Activated CD8-positive, alpha-beta memory T cell treated with anti-CD3 and anti-CD28 coated beads, Interleukin-2, amount 10 ng/mL, durations not matched to agents 7 days and 5 days (primary cell): ENCODE measurements at regions not wholly inside any gene's neighbourhood (a gene's known extent, or its start where the extent isn't known, plus 50 kb on each side); places are given as distances from the start of the nearest gene placed in this dataset.

ENCODE experiments used
- ATAC-seq: fragments of 150-1000 bp; cut with Tn5 transposase; one replicate; pipeline ENCODE4 v1.10.0; 2021; ENCODE audit warnings: moderate library complexity
- CTCF ChIA-PET: fragments of 350-600 bp; sonication (Branson Sonifier 250); formaldehyde crosslinking; loops from one replicate; lab custom pipeline; 2021; ENCODE audit warnings: antibody characterized with exemption; lab: Charles Lee
- DNase-seq: peaks from one replicate; pipeline ENCODE4 v3.0.0-alpha.2; 2020
- H3K27ac Mint-ChIP-seq: one replicate; pipeline ENCODE4 v1.8.0; 2021; ENCODE audit warnings: mild to moderate bottlenecking, mixed read lengths
- H3K27me3 Mint-ChIP-seq: one replicate; pipeline ENCODE4 v1.8.0; 2021; ENCODE audit warnings: mixed read lengths
- H3K36me3 Mint-ChIP-seq: one replicate; pipeline ENCODE4 v1.8.0; 2021; ENCODE audit warnings: mild to moderate bottlenecking, mixed read lengths
- H3K4me1 Mint-ChIP-seq: one replicate; pipeline ENCODE4 v1.8.0; 2021; ENCODE audit warnings: mixed read lengths
- H3K4me3 Mint-ChIP-seq: one replicate; pipeline ENCODE4 v1.8.0; 2021; ENCODE audit warnings: mild to moderate bottlenecking, moderate library complexity, mixed read lengths
- H3K9me3 Mint-ChIP-seq: one replicate; pipeline ENCODE4 v1.8.0; 2022; ENCODE audit warnings: low read depth, mixed read lengths

DNA sequence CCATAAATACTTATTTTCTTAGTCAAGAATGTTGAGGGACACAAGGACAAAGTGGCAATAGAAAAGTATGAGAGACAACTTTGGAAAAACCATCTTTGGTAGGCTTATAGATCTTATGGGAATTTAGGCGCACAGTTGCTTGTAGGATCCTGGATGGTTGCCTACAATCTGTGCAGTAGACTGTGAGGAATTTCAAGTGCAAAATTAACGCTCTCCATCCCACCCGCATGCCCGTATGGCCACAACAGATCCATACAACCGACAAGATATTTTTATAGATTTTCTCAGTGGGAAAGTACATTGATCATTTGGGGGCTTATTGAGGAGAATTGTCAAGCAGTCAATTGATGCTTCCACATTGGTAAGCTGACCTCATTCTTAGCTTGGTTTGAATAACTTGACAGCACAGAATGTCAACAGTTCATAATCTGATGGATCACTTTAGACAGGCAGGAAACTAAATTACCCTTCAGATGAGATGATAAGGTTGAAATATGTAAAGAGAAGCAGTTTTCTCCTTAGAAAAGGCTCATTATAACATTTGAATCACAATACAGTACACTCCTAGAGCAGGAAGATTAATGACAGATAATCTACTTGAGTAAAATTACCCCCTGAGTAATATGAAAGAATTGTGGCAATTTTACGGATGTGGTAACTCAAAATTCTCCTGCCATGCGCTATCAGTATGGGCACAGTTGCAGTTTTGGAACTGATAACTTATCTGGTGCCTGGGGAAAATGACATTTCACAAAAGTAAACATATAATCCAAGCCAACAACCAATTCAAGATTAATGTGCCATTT, 479.7 kb downstream of the KIF20B start:
- ATAC-seq (no peak), DNase-seq (no peak)
- Mint-ChIP-seq H3K9me3 (peaks cover 2% of the 10 kb centered on the region), H3K27me3 (no peaks in the 10 kb centered on the region), H3K27ac (no peak overlapping the region), H3K4me1 (no peaks in the 10 kb centered on the region), H3K36me3 (no peaks in the 10 kb centered on the region), H3K4me3 (no peak overlapping the region)
- CTCF ChIA-PET, result no interaction called here

DNA sequence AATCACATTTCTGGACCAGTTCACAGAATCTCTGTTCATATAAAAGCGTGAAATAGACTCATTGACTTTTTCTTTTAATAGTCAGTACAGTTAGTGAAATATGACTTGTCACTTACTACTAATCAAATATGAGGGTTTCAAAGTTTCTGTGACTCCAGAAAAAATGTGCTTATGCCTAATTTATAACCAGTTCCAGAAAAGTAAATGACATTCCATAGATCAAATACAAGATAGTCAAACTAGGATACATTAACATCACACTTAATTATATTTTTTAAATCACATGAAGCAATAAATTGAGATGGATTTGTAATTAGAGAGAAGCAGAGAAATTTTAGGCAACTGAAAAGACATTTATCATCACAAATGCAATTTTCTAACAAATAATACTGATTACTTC, 491.4 kb downstream of the KIF20B start:
- ATAC-seq (no peak), DNase-seq (no peak)
- Mint-ChIP-seq H3K4me3 (no peak overlapping the region), H3K27me3 (no peaks in the 10 kb centered on the region), H3K36me3 (no peaks in the 10 kb centered on the region), H3K27ac (no peak overlapping the region), H3K4me1 (no peaks in the 10 kb centered on the region), H3K9me3 (no peaks in the 10 kb centered on the region)
- CTCF ChIA-PET, result no interaction called here

DNA sequence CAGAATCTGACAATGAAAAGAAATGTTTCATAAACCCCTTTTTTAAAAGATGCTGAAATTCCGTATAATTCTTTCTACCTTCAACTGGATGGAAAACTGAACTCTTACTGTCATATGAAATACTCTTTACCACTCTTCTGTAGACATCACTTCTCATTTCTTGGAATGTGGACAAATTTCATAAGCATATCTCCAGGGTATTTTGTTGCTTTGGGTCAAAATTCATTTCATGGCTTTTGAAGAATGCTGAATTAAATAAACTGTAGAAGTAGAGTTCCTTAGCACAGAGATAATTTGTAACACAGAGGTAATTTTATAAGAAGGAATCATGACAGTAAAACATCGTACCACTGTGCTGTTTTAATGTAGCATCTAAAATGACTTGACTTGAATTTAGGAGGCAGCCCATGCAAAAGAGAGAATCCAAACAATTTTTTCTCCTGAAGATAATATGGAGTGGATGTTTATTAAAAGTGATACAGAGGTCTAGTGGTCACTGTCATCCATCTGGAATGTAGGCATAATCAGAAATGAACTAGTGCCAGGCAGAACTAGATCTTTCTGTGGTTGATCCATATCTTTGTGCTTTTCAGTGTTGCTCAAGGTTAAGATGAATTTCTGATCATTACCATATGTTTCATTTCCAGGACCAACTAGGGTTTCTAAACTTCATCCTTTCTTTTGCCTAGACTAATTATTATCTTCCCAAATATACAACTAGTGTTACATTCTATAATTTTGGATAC, 492.0 kb downstream of the KIF20B start:
- CTCF ChIA-PET, result no interaction called here
- ATAC-seq (no peak), DNase-seq (no peak)
- Mint-ChIP-seq H3K27me3 (no peaks in the 10 kb centered on the region), H3K4me1 (no peaks in the 10 kb centered on the region), H3K4me3 (no peak overlapping the region), H3K9me3 (no peaks in the 10 kb centered on the region), H3K36me3 (no peaks in the 10 kb centered on the region), H3K27ac (no peak overlapping the region)

DNA sequence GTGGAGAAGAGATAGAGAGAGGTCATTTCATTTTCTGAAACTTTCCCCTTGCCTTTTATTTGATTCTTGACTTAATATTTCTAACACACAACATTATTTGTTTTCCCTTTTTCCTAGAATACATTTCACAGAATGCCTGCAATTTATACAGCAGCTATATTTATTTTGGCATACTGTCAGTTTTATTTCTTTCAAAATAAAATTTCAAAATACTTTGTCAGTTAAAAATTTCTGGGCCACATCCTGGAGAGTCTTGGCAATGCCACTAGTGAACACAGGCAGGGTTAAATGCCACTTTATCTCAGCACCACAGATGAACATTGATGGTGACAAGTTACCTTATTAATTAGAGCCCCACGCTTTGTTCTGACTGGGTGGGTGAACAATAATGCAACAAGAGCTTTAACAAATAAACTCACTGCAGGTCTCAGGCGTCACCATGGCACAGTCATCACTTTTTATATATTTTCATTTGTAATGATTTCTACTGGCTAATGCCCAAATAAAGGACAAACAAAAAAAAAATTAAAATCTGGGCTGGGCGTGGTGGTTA, 494.0 kb downstream of the KIF20B start:
- CTCF ChIA-PET, result no interaction called here
- H3K36me3 Mint-ChIP-seq, result no peaks in the 10 kb centered on the region
- H3K4me1 Mint-ChIP-seq, result no peaks in the 10 kb centered on the region
- H3K4me3 Mint-ChIP-seq, result no peak overlapping the region
- no peak for ATAC-seq
- no peak overlapping the region for H3K27ac Mint-ChIP-seq
- no peak for DNase-seq
- H3K9me3 Mint-ChIP-seq, result no peaks in the 10 kb centered on the region
- H3K27me3 Mint-ChIP-seq, result no peaks in the 10 kb centered on the region

GRCh38 chr10:90197766-90198165, 496.4 kb downstream of the KIF20B start:
- CTCF ChIA-PET, result no interaction called here
- Mint-ChIP-seq H3K27ac (no peak overlapping the region), H3K9me3 (no peaks in the 10 kb centered on the region)

DNA sequence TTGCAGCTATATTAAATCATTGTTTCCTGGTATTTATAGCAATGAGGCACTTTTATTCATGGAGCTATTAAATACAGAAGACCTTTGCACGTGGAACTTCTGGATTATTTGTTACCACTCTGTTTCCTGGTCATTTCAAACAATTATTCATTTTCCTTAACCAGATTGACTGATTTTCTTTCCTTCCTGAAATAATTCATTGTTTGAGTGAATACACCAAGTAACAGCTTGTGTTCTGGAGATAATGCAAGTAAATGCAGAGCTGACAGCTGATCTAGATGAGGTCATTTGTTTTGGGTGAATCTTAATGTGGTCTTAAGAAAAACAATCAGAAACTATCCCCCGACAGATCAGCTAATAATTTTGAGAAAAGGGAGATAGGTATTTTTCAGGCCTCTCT, 497.7 kb downstream of the KIF20B start:
- DNase-seq, result no peak
- no peaks in the 10 kb centered on the region for H3K4me1 Mint-ChIP-seq
- H3K36me3 Mint-ChIP-seq, result no peaks in the 10 kb centered on the region
- H3K27me3 Mint-ChIP-seq, result no peaks in the 10 kb centered on the region
- H3K9me3 Mint-ChIP-seq, result no peaks in the 10 kb centered on the region
- no peak overlapping the region for H3K27ac Mint-ChIP-seq
- ATAC-seq, result no peak
- CTCF ChIA-PET, result no interaction called here
- no peak overlapping the region for H3K4me3 Mint-ChIP-seq

More at GRCh38 chr10:90197766-90198165, 496.4 kb downstream of the KIF20B start:
- Mint-ChIP-seq H3K36me3 (no peaks in the 10 kb centered on the region), H3K4me1 (no peaks in the 10 kb centered on the region), H3K4me3 (no peak overlapping the region), H3K27me3 (no peaks in the 10 kb centered on the region)
- ATAC-seq (no peak), DNase-seq (no peak)

DNA sequence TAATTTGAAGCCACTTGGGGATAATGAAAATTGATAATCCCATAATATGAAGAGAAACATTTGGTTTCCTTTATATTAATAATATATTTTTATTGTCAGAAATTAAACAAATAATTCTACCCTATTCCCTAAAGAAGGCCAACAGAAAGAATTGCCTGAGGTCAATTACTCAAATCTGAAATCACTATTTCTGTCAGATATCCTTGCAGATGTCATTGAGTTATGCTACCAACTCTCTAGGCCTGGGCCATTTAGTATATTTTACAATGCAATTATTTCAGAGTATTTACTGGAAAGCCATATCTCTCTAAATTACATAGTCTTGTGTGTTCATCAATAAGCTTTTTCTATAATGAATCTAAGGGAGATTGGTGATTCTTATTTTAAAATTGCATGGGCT, 498.1 kb downstream of the KIF20B start:
- ATAC-seq (no peak), DNase-seq (no peak)
- H3K4me1 Mint-ChIP-seq, result no peaks in the 10 kb centered on the region
- H3K4me3 Mint-ChIP-seq, result no peak overlapping the region
- H3K9me3 Mint-ChIP-seq, result no peaks in the 10 kb centered on the region
- H3K27me3 Mint-ChIP-seq, result no peaks in the 10 kb centered on the region
- CTCF ChIA-PET, result no interaction called here
- no peaks in the 10 kb centered on the region for H3K36me3 Mint-ChIP-seq
- no peak overlapping the region for H3K27ac Mint-ChIP-seq

DNA sequence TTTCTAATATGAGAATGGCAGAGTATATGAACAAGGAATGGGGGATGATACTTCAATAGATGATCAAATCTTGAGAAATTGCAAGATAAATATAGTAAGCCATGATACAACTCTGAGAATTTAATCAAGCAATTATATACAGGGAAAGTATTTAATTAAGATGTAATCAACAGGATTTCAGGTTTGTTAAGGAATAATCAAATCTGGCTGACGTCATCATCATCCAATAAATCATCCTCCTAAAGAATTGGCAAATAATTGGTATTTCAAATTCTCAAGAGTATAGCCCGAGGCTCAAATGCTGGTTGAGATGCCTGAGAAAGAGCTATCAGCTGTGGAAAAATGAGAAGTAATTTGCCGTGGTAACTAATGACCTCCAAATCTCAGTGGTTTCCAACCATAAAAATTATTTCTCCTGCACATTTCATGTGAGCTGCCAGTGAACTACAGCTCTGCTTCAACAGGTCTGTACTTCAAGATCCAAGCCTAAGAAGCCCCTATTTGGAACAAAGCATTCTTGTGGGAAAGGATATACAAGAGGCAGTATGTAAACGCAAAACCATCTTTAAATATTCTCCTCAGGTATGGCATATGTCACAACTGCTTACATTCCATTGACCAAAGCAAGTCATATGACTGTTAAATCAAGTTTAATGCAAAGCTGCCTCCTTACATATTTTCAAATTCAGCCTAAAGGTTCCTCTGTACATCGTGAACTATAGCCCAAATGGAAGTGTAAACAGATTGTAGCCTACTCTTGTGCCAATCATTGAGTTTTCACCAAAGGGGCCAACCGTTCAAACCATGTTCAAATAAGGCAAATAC, 503.0 kb downstream of the KIF20B start:
- CTCF ChIA-PET, result no interaction called here
- no peaks in the 10 kb centered on the region for H3K36me3 Mint-ChIP-seq
- H3K4me1 Mint-ChIP-seq, result no peaks in the 10 kb centered on the region
- ATAC-seq (no peak), DNase-seq (no peak)
- no peaks in the 10 kb centered on the region for H3K27me3 Mint-ChIP-seq
- no peak overlapping the region for H3K27ac Mint-ChIP-seq
- H3K4me3 Mint-ChIP-seq, result no peak overlapping the region
- no peaks in the 10 kb centered on the region for H3K9me3 Mint-ChIP-seq

DNA sequence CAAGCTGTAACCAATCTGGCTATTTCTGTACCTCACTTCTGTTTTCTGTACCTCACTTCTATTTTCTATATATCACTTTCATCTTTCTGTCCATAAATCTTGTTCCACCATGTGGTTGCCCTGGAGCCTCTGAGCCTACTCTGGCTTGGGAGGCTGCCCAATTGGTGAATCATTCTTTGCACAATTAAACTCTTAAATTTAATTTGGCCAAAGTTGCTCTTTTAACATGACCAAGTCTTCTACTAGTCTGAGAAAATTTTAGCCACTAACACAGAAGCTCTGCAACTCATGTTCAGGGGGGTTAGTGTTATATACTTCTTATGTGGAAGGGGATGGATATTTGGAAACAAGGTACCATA, 503.5 kb downstream of the KIF20B start:
- no peaks in the 10 kb centered on the region for H3K27me3 Mint-ChIP-seq
- CTCF ChIA-PET, result no interaction called here

DNA sequence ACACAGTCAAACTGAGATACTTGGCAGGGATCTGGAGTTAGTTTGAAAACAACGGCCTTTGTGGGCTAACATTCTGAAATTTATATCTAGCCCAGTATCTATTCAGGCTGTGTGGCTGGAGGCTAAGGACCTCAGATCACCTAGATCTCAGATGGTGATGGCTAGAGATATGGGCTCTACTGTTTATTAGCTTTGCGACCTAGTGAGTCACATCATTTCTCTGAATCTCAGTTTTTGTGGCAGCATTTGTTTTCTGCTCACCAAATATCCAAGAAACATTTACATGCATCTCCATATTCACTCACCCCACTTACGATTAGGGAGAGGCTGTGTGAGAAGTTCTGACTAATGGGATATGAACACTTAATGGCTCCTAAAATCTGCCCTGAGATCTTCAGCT, 503.9 kb downstream of the KIF20B start:
- H3K4me3 Mint-ChIP-seq, result no peak overlapping the region
- H3K36me3 Mint-ChIP-seq, result no peaks in the 10 kb centered on the region
- H3K9me3 Mint-ChIP-seq, result no peaks in the 10 kb centered on the region
- H3K4me1 Mint-ChIP-seq, result no peaks in the 10 kb centered on the region
- DNase-seq (no peak), ATAC-seq (no peak)
- CTCF ChIA-PET, result no interaction called here
- no peaks in the 10 kb centered on the region for H3K27me3 Mint-ChIP-seq
- no peak overlapping the region for H3K27ac Mint-ChIP-seq

More for the DNA sequence above, 503.5 kb downstream of the KIF20B start:
- ATAC-seq (no peak), DNase-seq (no peak)
- Mint-ChIP-seq H3K9me3 (no peaks in the 10 kb centered on the region), H3K4me1 (no peaks in the 10 kb centered on the region), H3K27ac (no peak overlapping the region), H3K36me3 (no peaks in the 10 kb centered on the region), H3K4me3 (no peak overlapping the region)

DNA sequence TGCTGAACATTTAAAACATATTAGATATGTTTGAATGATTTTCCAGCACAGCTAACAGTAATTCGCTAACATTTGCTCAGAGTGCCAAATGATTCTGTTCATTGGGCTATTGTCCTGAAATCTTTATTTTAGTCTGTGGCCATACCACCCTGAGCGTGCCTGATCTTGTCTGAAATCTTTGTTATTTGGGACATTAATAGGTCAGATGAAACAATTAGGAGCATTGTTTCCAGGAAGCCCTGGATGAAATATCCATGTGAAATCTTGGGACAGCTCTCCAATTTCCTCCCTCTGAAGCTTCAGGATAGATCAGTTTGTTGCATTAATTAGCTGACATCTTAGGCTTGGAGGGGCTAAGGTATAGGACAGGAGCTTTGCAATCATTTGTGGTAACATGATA, 512.0 kb downstream of the KIF20B start:
- ATAC-seq (no peak), DNase-seq (no peak)
- Mint-ChIP-seq H3K9me3 (no peaks in the 10 kb centered on the region), H3K27ac (no peak overlapping the region), H3K4me3 (no peak overlapping the region), H3K36me3 (no peaks in the 10 kb centered on the region), H3K27me3 (no peaks in the 10 kb centered on the region), H3K4me1 (no peaks in the 10 kb centered on the region)
- CTCF ChIA-PET, result no interaction called here

DNA sequence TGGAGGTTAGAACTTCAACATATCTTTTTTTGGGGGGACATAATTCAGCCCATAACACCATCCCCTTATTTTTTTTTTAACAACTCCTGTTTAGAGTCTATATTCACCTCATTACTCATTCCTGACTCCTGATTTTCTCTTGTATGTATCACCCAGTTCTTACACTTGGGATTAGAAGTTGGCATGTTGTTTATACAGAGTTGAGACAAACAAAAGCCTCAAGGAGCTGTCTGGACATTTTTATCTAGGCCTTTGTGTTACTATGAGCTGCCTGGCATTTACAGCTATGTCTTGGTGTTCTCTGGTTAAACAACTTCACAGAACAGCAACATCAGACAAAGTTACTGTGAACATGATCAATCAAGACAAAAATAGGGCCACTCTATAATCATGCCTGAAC, 517.5 kb downstream of the KIF20B start:
- no peak for ATAC-seq
- H3K27ac Mint-ChIP-seq, result no peak overlapping the region

GRCh38 chr10:90222372-90222771, 521.0 kb downstream of the KIF20B start:
- Mint-ChIP-seq H3K4me3 (no peak overlapping the region), H3K4me1 (peaks cover 2% of the 10 kb centered on the region), H3K36me3 (no peaks in the 10 kb centered on the region), H3K27ac (no peak overlapping the region), H3K27me3 (peaks cover 4% of the 10 kb centered on the region), H3K9me3 (no peaks in the 10 kb centered on the region)
- CTCF ChIA-PET, result no interaction called here
- DNase-seq (no peak), ATAC-seq (no peak)

More for the DNA sequence above, 517.5 kb downstream of the KIF20B start:
- CTCF ChIA-PET, result no interaction called here
- Mint-ChIP-seq H3K36me3 (no peaks in the 10 kb centered on the region), H3K4me3 (no peak overlapping the region), H3K27me3 (peaks cover 2% of the 10 kb centered on the region), H3K4me1 (no peaks in the 10 kb centered on the region), H3K9me3 (no peaks in the 10 kb centered on the region)
- DNase-seq, result no peak
